ENCODE measurements at regions not wholly inside any gene's neighbourhood (a gene's known extent, or its start where the extent isn't known, plus 50 kb on each side); places are given as distances from the start of the nearest gene placed in this dataset.

- Histone ChIP-seq H3K4me1 (ENCODE audit: insufficient read depth, low read length) (no peaks in the 10 kb centered on the region), H3K79me2 (ENCODE audit: low read length) (no peaks in the 10 kb centered on the region), H3F3A (ENCODE audit: low read length, unreplicated experiment) (no peaks in the 10 kb centered on the region), H3K9ac (ENCODE audit: low read length) (no peak overlapping the region), H3K4me3 (ENCODE audit: low read length) (no peak overlapping the region), H3K27me3 (ENCODE audit: low read length) (no peaks in the 10 kb centered on the region), H3K9me3 (ENCODE audit: low read length) (no peaks in the 10 kb centered on the region), H3K4me2 (ENCODE audit: low read length) (no peak overlapping the region), H3K36me3 (ENCODE audit: low read depth, low read length) (no peaks in the 10 kb centered on the region), H4K20me1 (ENCODE audit: low read length) (no peaks in the 10 kb centered on the region), H2AFZ (ENCODE audit: low read length) (no peak overlapping the region), H3K27ac (ENCODE audit: low read length) (no peak overlapping the region), H3K9me2 (replicated peaks; ENCODE audit: low read length) (no peaks in the 10 kb centered on the region)
- no peak for DNase-seq
- POLR2A ChIA-PET (ENCODE audit: unreplicated experiment): interaction anchor here (0.5 kb wide), 1 partner anchor 43 kb away, joined by 4 read pairs; no protein-coding TSS in a partner anchor
- no peak for ATAC-seq
- intact Hi-C loops (cut with micrococcal nuclease): no loop called here
- CTCF ChIA-PET: no interaction called here
- BruUV-seq (replicated peaks): no TSS peak
- no peak for TF ChIP-seq EZH2phosphoT487 (IDR thresholded peaks at IDR 0.05; ENCODE audit: borderline replicate concordance, low read length)
- TF ChIP-seq, protein P1, sequence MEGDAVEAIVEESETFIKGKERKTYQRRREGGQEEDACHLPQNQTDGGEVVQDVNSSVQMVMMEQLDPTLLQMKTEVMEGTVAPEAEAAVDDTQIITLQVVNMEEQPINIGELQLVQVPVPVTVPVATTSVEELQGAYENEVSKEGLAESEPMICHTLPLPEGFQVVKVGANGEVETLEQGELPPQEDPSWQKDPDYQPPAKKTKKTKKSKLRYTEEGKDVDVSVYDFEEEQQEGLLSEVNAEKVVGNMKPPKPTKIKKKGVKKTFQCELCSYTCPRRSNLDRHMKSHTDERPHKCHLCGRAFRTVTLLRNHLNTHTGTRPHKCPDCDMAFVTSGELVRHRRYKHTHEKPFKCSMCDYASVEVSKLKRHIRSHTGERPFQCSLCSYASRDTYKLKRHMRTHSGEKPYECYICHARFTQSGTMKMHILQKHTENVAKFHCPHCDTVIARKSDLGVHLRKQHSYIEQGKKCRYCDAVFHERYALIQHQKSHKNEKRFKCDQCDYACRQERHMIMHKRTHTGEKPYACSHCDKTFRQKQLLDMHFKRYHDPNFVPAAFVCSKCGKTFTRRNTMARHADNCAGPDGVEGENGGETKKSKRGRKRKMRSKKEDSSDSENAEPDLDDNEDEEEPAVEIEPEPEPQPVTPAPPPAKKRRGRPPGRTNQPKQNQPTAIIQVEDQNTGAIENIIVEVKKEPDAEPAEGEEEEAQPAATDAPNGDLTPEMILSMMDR (conservative IDR thresholded peaks at IDR 0.05; ENCODE audit: low read depth, low read length): no peak
- no peak for TF ChIP-seq EZH2 (IDR thresholded peaks at IDR 0.05; ENCODE audit: low read length, unreplicated experiment)
These were observed 629.5 kb upstream of the AMOT start for GRCh38 chrX:113470166-113470565.

DNA sequence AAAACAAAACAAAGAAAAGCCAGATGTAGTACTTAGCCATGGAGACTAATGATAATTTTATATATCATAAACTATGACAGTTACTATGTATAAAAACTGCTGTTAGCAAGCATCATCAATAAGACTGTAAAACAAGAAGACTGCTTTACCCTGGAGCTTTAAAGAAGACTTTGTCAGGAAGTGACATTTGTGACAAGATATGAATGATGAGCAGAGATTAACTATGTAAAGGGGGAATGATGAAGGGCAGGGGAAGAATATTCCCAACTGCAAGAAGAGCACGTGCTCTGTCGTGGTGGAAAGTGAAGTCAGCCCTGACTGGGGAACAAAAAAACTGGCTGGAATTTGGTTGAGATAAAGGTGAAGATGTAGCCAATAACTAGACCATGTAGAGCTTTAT lies 617.1 kb upstream of the AMOT start:
- no peaks in the 10 kb centered on the region for H3K4me1 ChIP-seq (ENCODE audit: insufficient read depth, low read length)
- no TSS peak for BruUV-seq (replicated peaks)
- no peak overlapping the region for H3K4me3 ChIP-seq (ENCODE audit: low read length)
- H3K9ac ChIP-seq (ENCODE audit: low read length): no peak overlapping the region
- CTCF ChIA-PET: no interaction called here
- no peaks in the 10 kb centered on the region for H3K9me2 ChIP-seq (replicated peaks; ENCODE audit: low read length)
- no peak overlapping the region for H3K4me2 ChIP-seq (ENCODE audit: low read length)
- no peaks in the 10 kb centered on the region for H4K20me1 ChIP-seq (ENCODE audit: low read length)
- ATAC-seq (no peak), DNase-seq (no peak)
- no peaks in the 10 kb centered on the region for H3K27me3 ChIP-seq (ENCODE audit: low read length)
- intact Hi-C loops (cut with micrococcal nuclease): no loop called here
- H3K9me3 ChIP-seq (ENCODE audit: low read length): no peaks in the 10 kb centered on the region
- H3F3A ChIP-seq (ENCODE audit: low read length, unreplicated experiment): no peaks in the 10 kb centered on the region
- no peaks in the 10 kb centered on the region for H3K79me2 ChIP-seq (ENCODE audit: low read length)
- no peak overlapping the region for H3K27ac ChIP-seq (ENCODE audit: low read length)
- no peaks in the 10 kb centered on the region for H3K36me3 ChIP-seq (ENCODE audit: low read depth, low read length)
- no peak overlapping the region for H2AFZ ChIP-seq (ENCODE audit: low read length)
- POLR2A ChIA-PET (ENCODE audit: unreplicated experiment): no interaction called here
- TF ChIP-seq EZH2 (IDR thresholded peaks at IDR 0.05; ENCODE audit: low read length, unreplicated experiment): no peak
- TF ChIP-seq, protein P1 (conservative IDR thresholded peaks at IDR 0.05; ENCODE audit: low read depth, low read length): no peak
- no peak for TF ChIP-seq EZH2phosphoT487 (IDR thresholded peaks at IDR 0.05; ENCODE audit: borderline replicate concordance, low read length)

DNA sequence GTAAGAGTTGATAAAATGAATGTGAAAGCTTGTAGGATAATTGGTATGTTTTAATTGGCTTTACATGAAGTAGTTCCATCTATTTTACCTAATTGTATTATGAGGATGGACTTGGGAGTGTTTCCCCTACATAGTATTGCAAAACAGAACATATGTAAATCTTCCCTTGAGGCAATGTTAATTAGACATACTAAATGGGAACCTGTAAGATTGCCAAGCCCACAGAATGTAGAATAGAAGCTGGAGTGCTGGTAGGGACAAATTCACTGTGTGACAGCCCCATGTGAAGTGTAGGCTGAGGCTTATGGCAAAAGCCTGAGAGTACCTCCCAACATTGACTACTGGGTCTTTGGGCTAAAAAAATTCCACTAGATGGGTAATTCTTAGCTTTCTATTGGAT lies 615.0 kb upstream of the AMOT start:
- Histone ChIP-seq H3K4me1 (ENCODE audit: insufficient read depth, low read length) (no peaks in the 10 kb centered on the region), H3K79me2 (ENCODE audit: low read length) (no peaks in the 10 kb centered on the region), H2AFZ (ENCODE audit: low read length) (no peak overlapping the region), H3K36me3 (ENCODE audit: low read depth, low read length) (no peaks in the 10 kb centered on the region), H3K27ac (ENCODE audit: low read length) (no peak overlapping the region), H3K27me3 (ENCODE audit: low read length) (no peaks in the 10 kb centered on the region), H3K4me3 (ENCODE audit: low read length) (no peak overlapping the region), H3K4me2 (ENCODE audit: low read length) (no peak overlapping the region), H3K9me3 (ENCODE audit: low read length) (no peaks in the 10 kb centered on the region), H3F3A (ENCODE audit: low read length, unreplicated experiment) (no peaks in the 10 kb centered on the region), H3K9me2 (replicated peaks; ENCODE audit: low read length) (no peaks in the 10 kb centered on the region), H3K9ac (ENCODE audit: low read length) (no peak overlapping the region), H4K20me1 (ENCODE audit: low read length) (no peaks in the 10 kb centered on the region)
- intact Hi-C loops (cut with micrococcal nuclease): no loop called here
- DNase-seq (no peak), ATAC-seq (no peak)
- TF ChIP-seq, protein P1 (conservative IDR thresholded peaks at IDR 0.05; ENCODE audit: low read depth, low read length): no peak
- TF ChIP-seq EZH2 (IDR thresholded peaks at IDR 0.05; ENCODE audit: low read length, unreplicated experiment) (no peak), EZH2phosphoT487 (IDR thresholded peaks at IDR 0.05; ENCODE audit: borderline replicate concordance, low read length) (no peak)
- CTCF ChIA-PET: no interaction called here
- no TSS peak for BruUV-seq (replicated peaks)
- POLR2A ChIA-PET (ENCODE audit: unreplicated experiment): no interaction called here
